ENCODE measurements at regions not wholly inside any gene's neighbourhood (a gene's known extent, or its start where the extent isn't known, plus 50 kb on each side); places are given as distances from the start of the nearest gene placed in this dataset.

GRCh38 chr11:91404344-91404743 lies 820.3 kb upstream of the FAT3 start:
- Histone ChIP-seq H3K4me3 (ENCODE audit: low read depth, low read length) (no peak overlapping the region), H3K27ac (ENCODE audit: extremely low read depth, low read depth, low read length) (no peak overlapping the region), H3K4me1 (ENCODE audit: control insufficient read depth, insufficient read depth, low read length) (no peaks in the 10 kb centered on the region), H3K9me3 (ENCODE audit: control insufficient read depth, insufficient read depth, low read depth, low read length) (no peaks in the 10 kb centered on the region), H3K36me3 (ENCODE audit: control insufficient read depth in 2 of 2, insufficient read depth in 1 of 2, low read length in 2 of 2) (no peaks in the 10 kb centered on the region)
- POLR2A ChIA-PET: no interaction called here
- CTCF ChIA-PET: no interaction called here
- TF ChIP-seq SP3 (tag by site-specific recombination; IDR thresholded peaks at IDR 0.05) (no peak), ZNF791 (tag by site-specific recombination; IDR thresholded peaks at IDR 0.05) (no peak), FEZF1 (tag by site-specific recombination; IDR thresholded peaks at IDR 0.05) (no peak), ZNF266 (tag by site-specific recombination; IDR thresholded peaks at IDR 0.05; ENCODE audit: low read depth) (no peak), ZNF785 (tag by site-specific recombination; IDR thresholded peaks at IDR 0.05) (no peak), ZNF416 (tag by site-specific recombination; IDR thresholded peaks at IDR 0.05) (no peak), ZNF529 (tag by site-specific recombination; IDR thresholded peaks at IDR 0.05; ENCODE audit: insufficient replicate concordance) (no peak), PBX3 (CRISPR knock-in tag; IDR thresholded peaks at IDR 0.05) (no peak), ZNF510 (tag by site-specific recombination; IDR thresholded peaks at IDR 0.05; ENCODE audit: insufficient replicate concordance) (no peak), ZNF624 (tag by site-specific recombination; IDR thresholded peaks at IDR 0.05) (no peak), ZNF114 (tag by site-specific recombination; IDR thresholded peaks at IDR 0.05) (no peak), ELK4 (IDR thresholded peaks at IDR 0.05; ENCODE audit: borderline replicate concordance, low read depth, low read length) (no peak), ZNF660 (tag by site-specific recombination; IDR thresholded peaks at IDR 0.05) (no peak), ZNF707 (tag by site-specific recombination; IDR thresholded peaks at IDR 0.05) (no peak), GLI2 (tag by site-specific recombination; IDR thresholded peaks at IDR 0.05; ENCODE audit: borderline replicate concordance, low read depth) (no peak), MYNN (tag by site-specific recombination; IDR thresholded peaks at IDR 0.05; ENCODE audit: borderline replicate concordance) (no peak), ZNF677 (tag by site-specific recombination; IDR thresholded peaks at IDR 0.05) (no peak), ZNF548 (tag by site-specific recombination; IDR thresholded peaks at IDR 0.05) (no peak), ZNF449 (tag by site-specific recombination; IDR thresholded peaks at IDR 0.05) (no peak), ZFHX2 (tag by site-specific recombination; conservative IDR thresholded peaks at IDR 0.05) (no peak)

GRCh38 chr11:91397134-91397468 lies 827.5 kb upstream of the FAT3 start:
- Histone ChIP-seq H3K36me3 (ENCODE audit: control insufficient read depth in 2 of 2, insufficient read depth in 1 of 2, low read length in 2 of 2) (no peaks in the 10 kb centered on the region), H3K4me3 (ENCODE audit: low read depth, low read length) (no peak overlapping the region), H3K27ac (ENCODE audit: extremely low read depth, low read depth, low read length) (no peak overlapping the region), H3K9me3 (ENCODE audit: control insufficient read depth, insufficient read depth, low read depth, low read length) (no peaks in the 10 kb centered on the region), H3K4me1 (ENCODE audit: control insufficient read depth, insufficient read depth, low read length) (peaks cover 5% of the 10 kb centered on the region; the same call in 1 of the 2 replicates)
- POLR2A ChIA-PET: interaction anchor here (0.6 kb wide), 1 partner anchor 742 kb away, joined by 3 read pairs; no protein-coding TSS in a partner anchor
- CTCF ChIA-PET: no interaction called here
- TF ChIP-seq ZNF530 (tag by site-specific recombination; IDR thresholded peaks at IDR 0.05; ENCODE audit: low read depth): no peak
- TF ChIP-seq EGR2 (tag by site-specific recombination; IDR thresholded peaks at IDR 0.05; ENCODE audit: low read depth): no peak
- no peak for TF ChIP-seq ZNF560 (tag by site-specific recombination; IDR thresholded peaks at IDR 0.05; ENCODE audit: borderline replicate concordance)
- TF ChIP-seq SP7 (tag by site-specific recombination; IDR thresholded peaks at IDR 0.05): no peak
- no peak for TF ChIP-seq GLI2 (tag by site-specific recombination; IDR thresholded peaks at IDR 0.05; ENCODE audit: borderline replicate concordance, low read depth)
